GM20431 (cell line): ENCODE measurements at regions not wholly inside any gene's neighbourhood (a gene's known extent, or its start where the extent isn't known, plus 50 kb on each side); places are given as distances from the start of the nearest gene placed in this dataset.
"Not testable (repeated sequence)": the region's sequence is repeated elsewhere in the genome, so short reads cannot be mapped to it uniquely, and the experiment has no call there.

ENCODE experiments used
- in situ Hi-C: fragments of 300-500 bp; cut with MseI, MboI; formaldehyde crosslinking; loops from one replicate; pipeline ENCODE4 v1.15.0; 2020; ENCODE audit warnings: low sequenced_read_pairs; ENCODE audit not compliant: unreplicated experiment

- in situ Hi-C loops, result not testable (repeated sequence)
Measured at GRCh38 chr16:26990384-26991120, 76.2 kb upstream of the C16orf82 start.

- in situ Hi-C loops, result no loop called here
Measured at GRCh38 chr16:26992666-26993349, 73.9 kb upstream of the C16orf82 start.

GRCh38 chr16:26993511-26993910 is 73.2 kb upstream of the C16orf82 start:
- in situ Hi-C loops, result no loop called here

GRCh38 chr16:26993963-26994362 is 72.8 kb upstream of the C16orf82 start:
- in situ Hi-C loops, result no loop called here

GRCh38 chr16:26995522-26995921 is 71.2 kb upstream of the C16orf82 start:
- in situ Hi-C loops, result no loop called here

GRCh38 chr16:27005386-27005785 is 61.3 kb upstream of the C16orf82 start:
- in situ Hi-C loops, result no loop called here
